ENCODE measurements at regions not wholly inside any gene's neighbourhood (a gene's known extent, or its start where the extent isn't known, plus 50 kb on each side); places are given as distances from the start of the nearest gene placed in this dataset.
"Not testable (repeated sequence)": the region's sequence is repeated elsewhere in the genome, so short reads cannot be mapped to it uniquely, and the experiment has no call there.

DNA sequence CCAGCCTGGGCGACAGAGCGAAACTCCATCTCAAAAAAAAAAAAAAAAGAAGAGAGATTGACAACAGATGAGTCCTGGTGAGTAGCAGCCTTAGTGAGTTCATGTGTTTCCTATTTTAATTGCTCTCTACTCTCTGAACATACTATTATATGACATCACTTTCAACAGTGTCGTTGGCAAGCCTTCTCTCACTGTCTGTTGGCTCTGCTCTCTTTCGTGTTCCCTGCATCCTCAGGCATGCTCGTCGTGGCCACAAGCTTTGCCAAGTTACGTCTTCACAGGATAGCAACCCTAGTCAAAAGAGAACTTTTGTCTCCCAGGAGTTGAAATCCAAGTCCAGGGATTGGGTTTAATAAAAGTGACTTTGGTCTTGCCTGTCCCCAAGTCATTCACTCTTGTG lies 117.1 kb upstream of the EGFL6 start:
- ATAC-seq (ENCODE audit: poor library complexity) (no peak), DNase-seq (no peak)
- H3K4me1 Mint-ChIP-seq (ENCODE audit: low read depth): no peaks in the 10 kb centered on the region
- H3K27ac ChIP-seq (ENCODE audit: low read depth in 1 of 2, low read length in 2 of 2): no peak overlapping the region
- H3K9me3 Mint-ChIP-seq: no peaks in the 10 kb centered on the region
- no peaks in the 10 kb centered on the region for H3K36me3 ChIP-seq (ENCODE audit: insufficient read depth, low read length)
- ChIA-PET CTCF (no interaction called here), POLR2A (no interaction called here)
- no peaks in the 10 kb centered on the region for H3K27me3 Mint-ChIP-seq
- H3K4me1 ChIP-seq (ENCODE audit: insufficient read depth, low read length): no peaks in the 10 kb centered on the region
- no peaks in the 10 kb centered on the region for H3K36me3 Mint-ChIP-seq (ENCODE audit: low read depth)
- no peak overlapping the region for H3K27ac Mint-ChIP-seq
- intact Hi-C loops (cut with DNase I, micrococcal nuclease): no loop called here
- no peaks in the 10 kb centered on the region for H3K27me3 ChIP-seq (ENCODE audit: control insufficient read depth in 1 of 2, insufficient read depth in 2 of 2, low read length in 2 of 2)
- no peak overlapping the region for H3K4me3 Mint-ChIP-seq
- no peaks in the 10 kb centered on the region for H3K9me3 ChIP-seq (ENCODE audit: control insufficient read depth in 1 of 2, insufficient read depth in 1 of 2, low read length in 2 of 2)
- TF ChIP-seq, protein P1, sequence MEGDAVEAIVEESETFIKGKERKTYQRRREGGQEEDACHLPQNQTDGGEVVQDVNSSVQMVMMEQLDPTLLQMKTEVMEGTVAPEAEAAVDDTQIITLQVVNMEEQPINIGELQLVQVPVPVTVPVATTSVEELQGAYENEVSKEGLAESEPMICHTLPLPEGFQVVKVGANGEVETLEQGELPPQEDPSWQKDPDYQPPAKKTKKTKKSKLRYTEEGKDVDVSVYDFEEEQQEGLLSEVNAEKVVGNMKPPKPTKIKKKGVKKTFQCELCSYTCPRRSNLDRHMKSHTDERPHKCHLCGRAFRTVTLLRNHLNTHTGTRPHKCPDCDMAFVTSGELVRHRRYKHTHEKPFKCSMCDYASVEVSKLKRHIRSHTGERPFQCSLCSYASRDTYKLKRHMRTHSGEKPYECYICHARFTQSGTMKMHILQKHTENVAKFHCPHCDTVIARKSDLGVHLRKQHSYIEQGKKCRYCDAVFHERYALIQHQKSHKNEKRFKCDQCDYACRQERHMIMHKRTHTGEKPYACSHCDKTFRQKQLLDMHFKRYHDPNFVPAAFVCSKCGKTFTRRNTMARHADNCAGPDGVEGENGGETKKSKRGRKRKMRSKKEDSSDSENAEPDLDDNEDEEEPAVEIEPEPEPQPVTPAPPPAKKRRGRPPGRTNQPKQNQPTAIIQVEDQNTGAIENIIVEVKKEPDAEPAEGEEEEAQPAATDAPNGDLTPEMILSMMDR (IDR thresholded peaks at IDR 0.05): no peak
- no peak overlapping the region for H3K4me3 ChIP-seq (ENCODE audit: low read length)

DNA sequence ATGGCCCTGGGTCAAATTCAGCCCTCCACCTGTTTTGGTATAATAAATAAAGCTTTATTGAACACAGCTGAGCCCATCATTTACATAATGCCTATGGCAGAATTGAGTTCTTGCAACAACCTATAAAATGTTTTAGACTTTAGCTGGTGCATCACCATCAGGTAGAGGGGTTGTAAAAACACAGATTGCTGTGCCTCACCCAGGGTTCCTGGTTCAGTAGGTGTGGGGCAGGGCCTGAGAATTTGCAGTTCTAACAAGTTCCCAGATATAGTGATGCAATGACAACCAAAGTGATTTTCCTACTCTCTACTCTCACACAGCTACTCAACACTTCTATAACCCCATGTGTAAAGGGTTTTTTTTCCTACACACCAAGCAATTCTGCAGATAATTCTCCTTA lies 120.0 kb upstream of the EGFL6 start:
- ATAC-seq (ENCODE audit: poor library complexity): no peak
- H3K4me3 Mint-ChIP-seq: no peak overlapping the region
- H3K4me1 ChIP-seq (ENCODE audit: insufficient read depth, low read length): no peaks in the 10 kb centered on the region
- intact Hi-C loops (cut with DNase I, micrococcal nuclease): no loop called here
- H3K4me3 ChIP-seq (ENCODE audit: low read length): no peak overlapping the region
- H3K27me3 ChIP-seq (ENCODE audit: control insufficient read depth in 1 of 2, insufficient read depth in 2 of 2, low read length in 2 of 2): no peaks in the 10 kb centered on the region
- H3K27ac Mint-ChIP-seq: no peak overlapping the region
- no peaks in the 10 kb centered on the region for H3K36me3 ChIP-seq (ENCODE audit: insufficient read depth, low read length)
- H3K27ac ChIP-seq (ENCODE audit: low read depth in 1 of 2, low read length in 2 of 2): no peak overlapping the region
- H3K9me3 ChIP-seq (ENCODE audit: control insufficient read depth in 1 of 2, insufficient read depth in 1 of 2, low read length in 2 of 2): no peaks in the 10 kb centered on the region
- TF ChIP-seq, protein P1 (IDR thresholded peaks at IDR 0.05): no peak
- no peaks in the 10 kb centered on the region for H3K4me1 Mint-ChIP-seq (ENCODE audit: low read depth)
- no peaks in the 10 kb centered on the region for H3K9me3 Mint-ChIP-seq
- H3K27me3 Mint-ChIP-seq: no peaks in the 10 kb centered on the region
- ChIA-PET POLR2A (interaction anchor here (0.5 kb wide), 1 partner anchor 248 kb away, joined by 3 read pairs; no protein-coding TSS in a partner anchor), CTCF (no interaction called here)
- H3K36me3 Mint-ChIP-seq (ENCODE audit: low read depth): no peaks in the 10 kb centered on the region
- no peak for DNase-seq

DNA sequence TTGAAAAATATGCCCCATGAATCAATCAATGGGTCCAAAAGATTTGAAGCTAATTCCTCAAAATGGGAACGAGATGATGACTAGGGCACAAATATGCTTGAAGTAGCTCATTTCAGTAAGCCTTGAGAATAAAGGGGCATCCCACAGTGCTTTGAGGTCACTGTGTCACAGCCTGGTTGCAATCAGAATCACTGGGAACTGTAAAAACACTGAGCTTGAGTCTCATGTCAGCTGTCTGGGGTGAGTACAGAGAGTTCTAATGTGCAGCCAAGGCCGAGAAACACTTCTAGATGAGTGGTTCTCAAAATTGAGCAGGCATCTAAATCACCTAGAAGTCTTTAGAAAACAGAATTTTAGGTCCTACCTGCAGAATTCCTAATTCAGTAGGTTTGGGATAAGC lies 120.5 kb upstream of the EGFL6 start:
- H3K4me1 Mint-ChIP-seq (ENCODE audit: low read depth): no peaks in the 10 kb centered on the region
- intact Hi-C loops (cut with DNase I, micrococcal nuclease): no loop called here
- H3K36me3 ChIP-seq (ENCODE audit: insufficient read depth, low read length): no peaks in the 10 kb centered on the region
- no peaks in the 10 kb centered on the region for H3K36me3 Mint-ChIP-seq (ENCODE audit: low read depth)
- ATAC-seq (ENCODE audit: poor library complexity) (no peak), DNase-seq (no peak)
- no peaks in the 10 kb centered on the region for H3K9me3 ChIP-seq (ENCODE audit: control insufficient read depth in 1 of 2, insufficient read depth in 1 of 2, low read length in 2 of 2)
- TF ChIP-seq, protein P1 (IDR thresholded peaks at IDR 0.05): no peak
- POLR2A ChIA-PET: no interaction called here
- CTCF ChIA-PET: no interaction called here
- H3K4me3 ChIP-seq (ENCODE audit: low read length): no peak overlapping the region
- no peaks in the 10 kb centered on the region for H3K27me3 ChIP-seq (ENCODE audit: control insufficient read depth in 1 of 2, insufficient read depth in 2 of 2, low read length in 2 of 2)
- no peak overlapping the region for H3K27ac Mint-ChIP-seq
- no peaks in the 10 kb centered on the region for H3K27me3 Mint-ChIP-seq
- H3K4me3 Mint-ChIP-seq: no peak overlapping the region
- H3K27ac ChIP-seq (ENCODE audit: low read depth in 1 of 2, low read length in 2 of 2): no peak overlapping the region
- no peaks in the 10 kb centered on the region for H3K4me1 ChIP-seq (ENCODE audit: insufficient read depth, low read length)
- no peaks in the 10 kb centered on the region for H3K9me3 Mint-ChIP-seq

DNA sequence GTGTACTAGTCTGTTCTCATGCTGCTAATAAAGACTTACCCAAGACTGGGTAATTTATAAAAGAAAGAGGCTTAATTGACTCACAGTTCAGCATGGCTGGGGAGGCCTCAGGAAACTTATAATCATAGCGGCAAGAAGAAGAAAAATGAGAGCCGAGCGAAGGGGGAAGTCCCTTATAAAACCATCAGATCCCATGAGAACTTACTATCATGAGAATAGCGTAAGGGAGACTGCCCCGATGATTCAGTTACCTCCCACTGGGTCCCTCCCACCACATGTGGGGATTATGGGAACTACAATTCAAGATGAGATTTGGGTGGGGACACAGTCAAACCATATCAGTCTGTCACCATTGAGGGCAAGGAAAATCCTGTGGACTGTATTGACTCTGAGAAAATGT lies 121.8 kb upstream of the ATXN3L start:
- H3K4me3 Mint-ChIP-seq; POLR2A ChIA-PET; H3K27ac ChIP-seq (ENCODE audit: low read depth in 1 of 2, low read length in 2 of 2); ATAC-seq (ENCODE audit: poor library complexity); H3K9me3 ChIP-seq (ENCODE audit: control insufficient read depth in 1 of 2, insufficient read depth in 1 of 2, low read length in 2 of 2); CTCF ChIA-PET; intact Hi-C loops (cut with DNase I, micrococcal nuclease); H3K27ac Mint-ChIP-seq; H3K27me3 ChIP-seq (ENCODE audit: control insufficient read depth in 1 of 2, insufficient read depth in 2 of 2, low read length in 2 of 2); H3K4me3 ChIP-seq (ENCODE audit: low read length); H3K9me3 Mint-ChIP-seq; DNase-seq; H3K36me3 Mint-ChIP-seq (ENCODE audit: low read depth); H3K27me3 Mint-ChIP-seq; H3K4me1 Mint-ChIP-seq (ENCODE audit: low read depth); H3K4me1 ChIP-seq (ENCODE audit: insufficient read depth, low read length); H3K36me3 ChIP-seq (ENCODE audit: insufficient read depth, low read length): not testable (repeated sequence)
